H1 (cell line): ENCODE measurements at regions not wholly inside any gene's neighbourhood (a gene's known extent, or its start where the extent isn't known, plus 50 kb on each side); places are given as distances from the start of the nearest gene placed in this dataset.

Experiments used
- CTCF ChIA-PET: fragments of 300-600 bp; sonication (Branson Sonifier 250); formaldehyde crosslinking; loops from one replicate; lab custom pipeline; 2021; ENCODE audit not compliant: partially characterized antibody; lab: Charles Lee
- POLR2A ChIA-PET: fragments of 300-600 bp; sonication (Branson Sonifier 250); formaldehyde crosslinking; loops from one replicate; lab custom pipeline; 2021; ENCODE audit warnings: inconsistent platforms; ENCODE audit not compliant: partially characterized antibody; lab: Charles Lee
- DNase-seq, 2 experiments: peaks; one replicate each; pipeline versions ENCODE4 v3.0.0 to v3.0.0-alpha.2; 2010 to 2022; ENCODE audit warnings: low spot score in 2 of 2, low read depth in 1 of 2, mixed read lengths in 1 of 2
- FAIRE-seq: peaks from 2 replicates; lab custom pipeline; 2011; peaks lifted over from hg19 to GRCh38; lab: Jason Lieb, UNC
- H2AFZ ChIP-seq: 2 replicates; pipeline ENCODE4 v1.8.1; 2012; ENCODE audit warnings: low read length, inconsistent platforms
- H2AK5ac ChIP-seq: 2 replicates; pipeline ENCODE4 v1.6.1; 2013; ENCODE audit warnings: low read depth, low read length
- H2BK120ac ChIP-seq: replicated peaks from 2 replicates; pipeline ENCODE3; 2013; ENCODE audit warnings: low read depth, low read length, inconsistent platforms
- H2BK12ac ChIP-seq: 2 replicates; pipeline ENCODE4 v1.6.1; 2013; ENCODE audit warnings: low read depth, low read length
- H2BK15ac ChIP-seq: 2 replicates; pipeline ENCODE4 v1.6.1; 2013; ENCODE audit warnings: low read length
- H2BK20ac ChIP-seq: 2 replicates; pipeline ENCODE4 v1.6.1; 2013; ENCODE audit warnings: low read length
- H2BK5ac ChIP-seq: 2 replicates; pipeline ENCODE4 v1.6.1; 2013; ENCODE audit warnings: low read depth, low read length
- H3K14ac ChIP-seq: 2 replicates; pipeline ENCODE4 v1.6.1; 2013; ENCODE audit warnings: inconsistent platforms; ENCODE audit not compliant: insufficient read length
- H3K18ac ChIP-seq: 2 replicates; pipeline ENCODE4 v1.6.1; 2013; ENCODE audit warnings: low read length; ENCODE audit errors: extremely low read depth
- H3K23ac ChIP-seq: 2 replicates; pipeline ENCODE4 v1.6.1; 2013; ENCODE audit warnings: inconsistent platforms; ENCODE audit not compliant: insufficient read length
- H3K23me2 ChIP-seq: 2 replicates; pipeline ENCODE4 v1.6.1; 2013; ENCODE audit warnings: low read depth, low read length
- H3K27ac ChIP-seq: 2 replicates; pipeline ENCODE4 v1.6.1; 2011; ENCODE audit warnings: low read depth, low read length, inconsistent platforms
- H3K27me3 ChIP-seq, 4 experiments: replicated peaks in 1 of 4; 1 replicate in 1 of 4; 2 replicates in 3 of 4; pipeline versions ENCODE4 v1.6.1 to v1.8.1; 2011 to 2013; ENCODE audit warnings: low read length in 3 of 4, mild to moderate bottlenecking in 3 of 4, inconsistent platforms in 2 of 4, mixed read lengths in 2 of 4, moderate library complexity in 1 of 4; ENCODE audit not compliant: control insufficient read depth in 3 of 4, insufficient read depth in 3 of 4; ENCODE audit errors: extremely low read depth in 1 of 4
- H3K36me3 ChIP-seq, 4 experiments: 2 replicates each; pipeline versions ENCODE4 v1.6.1 to v1.8.1; 2011 to 2013; ENCODE audit warnings: mild to moderate bottlenecking in 4 of 4, low read length in 3 of 4, moderate library complexity in 2 of 4, control low read depth in 1 of 4, inconsistent platforms in 1 of 4; ENCODE audit not compliant: insufficient read depth in 4 of 4, control insufficient read depth in 2 of 4
- H3K4ac ChIP-seq: replicated peaks from 2 replicates; pipeline ENCODE3; 2013; ENCODE audit warnings: low read length, low read depth, mixed read lengths, inconsistent platforms; ENCODE audit not compliant: insufficient read length
- H3K4me1 ChIP-seq, 4 experiments: replicated peaks in 1 of 4; 1 replicate in 1 of 4; 2 replicates in 3 of 4; pipeline versions ENCODE4 v1.6.1 to v1.8.1; 2011 to 2013; ENCODE audit warnings: low read length in 3 of 4, inconsistent platforms in 2 of 4, mixed read lengths in 1 of 4; ENCODE audit not compliant: insufficient read depth in 4 of 4, control insufficient read depth in 3 of 4
- H3K4me2 ChIP-seq, 2 experiments: 2 replicates each; pipeline versions ENCODE4 v1.6.1 to v1.8.1; 2011 to 2013; ENCODE audit warnings: low read depth in 2 of 2, low read length in 2 of 2, control low read depth in 1 of 2, inconsistent platforms in 1 of 2, mild to moderate bottlenecking in 1 of 2; ENCODE audit not compliant: insufficient read depth in 1 of 2
- H3K4me3 ChIP-seq, 4 experiments: fragments of 200-600, 300-600 bp in 1 of 4; sonication (generic), shearing (Covaris generic), sonication (Bioruptor Twin) in 1 of 4; 2 replicates each; pipeline versions ENCODE4 v1.5.1 to v1.8.1; 2011 to 2016; ENCODE audit warnings: low read length in 4 of 4, low read depth in 3 of 4, control low read depth in 2 of 4, inconsistent platforms in 2 of 4, mild to moderate bottlenecking in 2 of 4, mixed read lengths in 1 of 4, moderate library complexity in 1 of 4; ENCODE audit not compliant: insufficient read depth in 2 of 4; ENCODE audit errors: extremely low read depth in 1 of 4
- H3K56ac ChIP-seq: replicated peaks from 2 replicates; pipeline ENCODE3; 2013; ENCODE audit warnings: low read depth, mild to moderate bottlenecking, mixed read lengths, low read length, inconsistent platforms; ENCODE audit not compliant: insufficient read length
- H3K79me1 ChIP-seq: 2 replicates; pipeline ENCODE4 v1.6.1; 2013; ENCODE audit warnings: low read depth, low read length, control low read depth
- H3K79me2 ChIP-seq, 2 experiments: 2 replicates each; pipeline versions ENCODE4 v1.6.1 to v1.8.1; 2012 to 2013; ENCODE audit warnings: low read length in 2 of 2, mild to moderate bottlenecking in 2 of 2, inconsistent platforms in 1 of 2; ENCODE audit not compliant: insufficient read depth in 2 of 2, control insufficient read depth in 1 of 2
- H3K9ac ChIP-seq, 4 experiments: replicated peaks in 1 of 4; 1 replicate in 1 of 4; 2 replicates in 3 of 4; pipeline versions ENCODE4 v1.6.1 to v1.8.1; 2011 to 2013; ENCODE audit warnings: low read depth in 3 of 4, low read length in 3 of 4, control low read depth in 2 of 4, mild to moderate bottlenecking in 2 of 4, moderate library complexity in 2 of 4, inconsistent platforms in 1 of 4; ENCODE audit errors: extremely low read depth in 1 of 4
- H3K9me3 ChIP-seq, 2 experiments: 2 replicates each; pipeline versions ENCODE4 v1.6.1 to v1.8.1; 2012 to 2013; ENCODE audit warnings: mild to moderate bottlenecking in 2 of 2, moderate library complexity in 2 of 2, control low read depth in 1 of 2, inconsistent platforms in 1 of 2, low read depth in 1 of 2, low read length in 1 of 2, mixed read lengths in 1 of 2; ENCODE audit not compliant: insufficient read depth in 2 of 2
- H4K20me1 ChIP-seq, 2 experiments: replicated peaks in 1 of 2; 2 replicates each; pipeline versions ENCODE3 to v1.8.1; 2011 to 2013; ENCODE audit warnings: inconsistent platforms in 2 of 2, low read length in 2 of 2, mild to moderate bottlenecking in 1 of 2; ENCODE audit not compliant: insufficient read depth in 2 of 2, control insufficient read depth in 1 of 2
- H4K5ac ChIP-seq: 2 replicates; pipeline ENCODE4 v1.6.1; 2013; ENCODE audit warnings: low read length, low read depth, mixed read lengths, inconsistent platforms; ENCODE audit not compliant: insufficient read length
- H4K8ac ChIP-seq: 2 replicates; pipeline ENCODE4 v1.8.0; 2013; ENCODE audit warnings: mild to moderate bottlenecking, moderate library complexity, low read length, inconsistent platforms; ENCODE audit not compliant: insufficient read depth; ENCODE audit errors: extremely low read depth
- H4K91ac ChIP-seq: replicated peaks from 2 replicates; pipeline ENCODE3; 2013; ENCODE audit warnings: low read length, mixed read lengths, inconsistent platforms; ENCODE audit not compliant: insufficient read length
- ASH2L ChIP-seq: fragments of 200-600, 300-600 bp; sonication (generic); IDR thresholded peaks from one replicate; pipeline ENCODE4 v1.7.1; 2017; ENCODE audit warnings: low read length
- EP300 ChIP-seq, 2 experiments: IDR thresholded peaks; 1 replicate in 1 of 2; 2 replicates in 1 of 2; pipeline ENCODE4 v1.6.1; 2011 to 2012; ENCODE audit warnings: low read depth in 2 of 2, low read length in 2 of 2, mild to moderate bottlenecking in 2 of 2, borderline replicate concordance in 1 of 2, inconsistent platforms in 1 of 2, moderate library complexity in 1 of 2
- KDM5A ChIP-seq: fragments of 200-600 bp; IDR thresholded peaks from 2 replicates; pipeline ENCODE4 v1.7.1; 2012; ENCODE audit warnings: mild to moderate bottlenecking, low read length, inconsistent platforms, mixed read lengths
- WGBS, 2 experiments: shearing (Covaris generic) in 1 of 2; methylation state at CpG; one replicate each; pipeline versions ENCODE4 v1.1.6 to v1.1.7; 2013 to 2015; ENCODE audit warnings: low lambda C conversion rate in 2 of 2, mixed read lengths in 2 of 2, inconsistent platforms in 1 of 2, low coverage in 1 of 2, missing lambda C conversion rate in 1 of 2; ENCODE audit not compliant: insufficient replicate concordance in 2 of 2, insufficient coverage in 1 of 2, insufficient read length in 1 of 2; ENCODE audit errors: extremely low coverage in 1 of 2, missing lambda C conversion rate in 1 of 2; 5-methylcytosine and 5-hydroxymethylcytosine counted together

DNA sequence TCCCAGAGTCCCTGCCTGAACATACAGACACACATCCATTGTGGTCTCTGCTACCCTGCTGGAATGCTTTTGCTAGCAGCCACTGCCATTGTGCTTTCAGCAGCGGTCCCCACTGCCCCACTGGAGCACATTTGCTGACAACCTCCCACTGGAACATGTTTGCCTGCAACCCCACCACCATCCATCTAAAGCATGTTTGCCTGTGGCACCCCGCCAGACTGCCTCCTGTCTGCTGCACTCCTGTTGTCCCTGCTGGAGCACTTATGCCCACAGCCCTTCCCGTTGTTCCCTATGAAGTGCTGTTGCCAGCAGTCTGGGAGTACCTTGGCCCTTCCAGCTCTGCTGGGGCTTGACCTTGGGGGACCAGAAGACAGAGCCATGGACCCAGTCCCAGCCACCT is 136.3 kb downstream of the ARL5B start:
- no peak overlapping the region for H4K91ac ChIP-seq
- FAIRE-seq: no peak
- WGBS, 2 experiments: 97% methylated on average over 3 of the region's 3 CpGs; no CpG with 5 or more reads in 1 of the 2 experiments
- no peak for DNase-seq
- no peaks in the 10 kb centered on the region for H4K20me1 ChIP-seq
- no peak overlapping the region for H2BK5ac ChIP-seq
- no peak overlapping the region for H2BK15ac ChIP-seq
- H2BK12ac ChIP-seq: no peak overlapping the region
- no peak overlapping the region for H3K4ac ChIP-seq
- H3K23me2 ChIP-seq: no peaks in the 10 kb centered on the region
- ChIA-PET POLR2A (no interaction called here), CTCF (interaction anchor here (1.1 kb wide), 1 partner anchor 15 kb away, joined by 3 read pairs; no protein-coding TSS in a partner anchor)
- H3K4me1 ChIP-seq: no peaks in the 10 kb centered on the region
- H3K9ac ChIP-seq: no peak overlapping the region
- no peak overlapping the region for H3K56ac ChIP-seq
- no peak overlapping the region for H4K5ac ChIP-seq
- no peak overlapping the region for H3K4me3 ChIP-seq
- no peak overlapping the region for H3K18ac ChIP-seq
- H3K14ac ChIP-seq: no peak overlapping the region
- no peak overlapping the region for H2BK20ac ChIP-seq
- no peak overlapping the region for H2BK120ac ChIP-seq
- H2AFZ ChIP-seq: 0 out of 2 replicates have a peak overlapping the region, but pooled peaks have one; percentile 37
- no peak overlapping the region for H3K27ac ChIP-seq
- H3K23ac ChIP-seq: no peak overlapping the region
- no peaks in the 10 kb centered on the region for H3K36me3 ChIP-seq
- no peaks in the 10 kb centered on the region for H3K27me3 ChIP-seq
- H3K79me2 ChIP-seq: no peaks in the 10 kb centered on the region
- H4K8ac ChIP-seq: no peak overlapping the region
- H2AK5ac ChIP-seq: no peak overlapping the region
- H3K79me1 ChIP-seq: no peaks in the 10 kb centered on the region
- H3K4me2 ChIP-seq: no peak overlapping the region
- H3K9me3 ChIP-seq: no peaks in the 10 kb centered on the region
- TF ChIP-seq EP300 (IDR thresholded peaks at IDR 0.05; ENCODE audit: borderline replicate concordance in 1 of 2, low read depth in 2 of 2, low read length in 2 of 2): no peak
- no peak for TF ChIP-seq KDM5A
- TF ChIP-seq ASH2L: no peak
